ENCODE measurements at regions not wholly inside any gene's neighbourhood (a gene's known extent, or its start where the extent isn't known, plus 50 kb on each side); places are given as distances from the start of the nearest gene placed in this dataset.

- H3K36me3 ChIP-seq (ENCODE audit: control insufficient read depth, insufficient read depth, low read length) = no peaks in the 10 kb centered on the region
- H3K27me3 ChIP-seq (ENCODE audit: control insufficient read depth in 2 of 2, insufficient read depth in 2 of 2, low read length in 2 of 2) = no peaks in the 10 kb centered on the region
- ATAC-seq (no peak), DNase-seq (ENCODE audit: extremely low read depth in 1 of 4, low spot score in 3 of 4) (no peak), FAIRE-seq (no peak)
- no peak overlapping the region for H3K4me3 ChIP-seq
- H3K9me3 ChIP-seq (replicated peaks; ENCODE audit: control insufficient read depth, insufficient read depth, low read depth, low read length) = no peaks in the 10 kb centered on the region
- BruUV-seq (replicated peaks) = no TSS peak
- intact Hi-C loops (cut with micrococcal nuclease) = no loop called here
- H3K79me2 ChIP-seq (ENCODE audit: control insufficient read depth, insufficient read depth, low read length) = no peaks in the 10 kb centered on the region
- TF ChIP-seq CEBPZ (IDR thresholded peaks at IDR 0.05; ENCODE audit: borderline replicate concordance, low read depth, low read length) = no peak
- no peak for TF ChIP-seq ZNF583 (CRISPR knock-in tag; IDR thresholded peaks at IDR 0.05)
- TF ChIP-seq HDGF (IDR thresholded peaks at IDR 0.05) = no peak
- no peak for TF ChIP-seq HLTF (IDR thresholded peaks at IDR 0.05)
- no peak for TF ChIP-seq WHSC1 (IDR thresholded peaks at IDR 0.05; ENCODE audit: low read length)
- TF ChIP-seq ZFP1 (CRISPR knock-in tag; IDR thresholded peaks at IDR 0.05) = no peak
- no peak for TF ChIP-seq PHF8 (IDR thresholded peaks at IDR 0.05; ENCODE audit: borderline replicate concordance, low read length)
- no peak for TF ChIP-seq TFAM (CRISPR knock-in tag; conservative IDR thresholded peaks at IDR 0.05)
- TF ChIP-seq ZNF644 (tag; IDR thresholded peaks at IDR 0.05; ENCODE audit: low read depth) = no peak
- TF ChIP-seq SNAPC5 (CRISPR knock-in tag; IDR thresholded peaks at IDR 0.05) = no peak
- TF ChIP-seq ZNF408 (CRISPR knock-in tag; IDR thresholded peaks at IDR 0.05; ENCODE audit: low read depth) = no peak
- no peak overlapping the region for H2AFZ ChIP-seq (ENCODE audit: low read depth, low read length)
- H3K4me2 ChIP-seq (ENCODE audit: insufficient read depth, low read length) = no peak overlapping the region
- no peak overlapping the region for H3K9ac ChIP-seq (ENCODE audit: insufficient read depth in 1 of 2, low read depth in 2 of 2, low read length in 2 of 2)
- POLR2A ChIA-PET = no interaction called here
- no peaks in the 10 kb centered on the region for H3K4me1 ChIP-seq (replicated peaks in 1 of 2; ENCODE audit: control insufficient read depth in 2 of 2, insufficient read depth in 2 of 2, low read length in 2 of 2)
- H3K9me1 ChIP-seq (ENCODE audit: control insufficient read depth, insufficient read depth, low read length) = no peaks in the 10 kb centered on the region
- in situ Hi-C loops (cut with MboI) = no loop called here
- H3K27ac ChIP-seq (ENCODE audit: extremely low read depth, low read depth, low read length) = no peak overlapping the region
- CTCF ChIA-PET (ENCODE audit: low intra/inter-chr PET ratio) = no interaction called here
- WGBS (ENCODE audit: insufficient coverage, low coverage, missing lambda C conversion rate) = 0% methylated on average over 1 of the region's 1 CpG
- no peaks in the 10 kb centered on the region for H4K20me1 ChIP-seq (replicated peaks; ENCODE audit: control insufficient read depth, insufficient read depth, low read length)
Measured at GRCh38 chr12:115421350-115421749, 737.4 kb upstream of the TBX3 start.

Measured in K562 (cell line).